Liver (tissue), 2 donors: ENCODE measurements at regions not wholly inside any gene's neighbourhood (a gene's known extent, or its start where the extent isn't known, plus 50 kb on each side); places are given as distances from the start of the nearest gene placed in this dataset.

Experiments
- TF ChIP-seq, protein P1 (sequence below): fragments of 150-350 bp; IDR thresholded peaks from 2 replicates; pipeline ENCODE4 v1.5.1; 2017; ENCODE audit warnings: improper control_type of control experiment, low read depth, low read length; ENCODE audit not compliant: missing input control
- TF ChIP-seq, protein P2 (sequence below): IDR thresholded peaks from 2 replicates; pipeline ENCODE4 v1.6.1; 2016; ENCODE audit warnings: antibody characterized with exemption
- donor health status: healthy.

DNA sequence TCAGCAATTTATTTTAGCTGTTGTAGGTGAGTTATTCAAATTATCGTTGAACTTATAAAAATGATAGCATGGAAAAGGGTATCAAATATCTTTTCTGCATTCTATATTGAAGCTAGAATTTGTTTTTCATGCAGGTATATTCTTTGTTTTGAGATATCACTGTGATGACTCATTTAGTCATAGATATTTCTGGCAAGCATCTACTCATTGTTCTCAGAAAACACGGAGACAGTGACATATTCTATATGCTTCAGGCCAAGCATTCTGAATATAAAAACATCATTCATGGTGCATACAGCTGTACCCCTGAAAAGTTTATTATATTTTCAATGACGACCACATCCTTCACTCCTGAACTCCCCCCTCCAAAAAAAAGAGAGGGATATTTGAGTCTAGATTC lies 150.3 kb upstream of the GRIA1 start:
- TF ChIP-seq, protein P1, sequence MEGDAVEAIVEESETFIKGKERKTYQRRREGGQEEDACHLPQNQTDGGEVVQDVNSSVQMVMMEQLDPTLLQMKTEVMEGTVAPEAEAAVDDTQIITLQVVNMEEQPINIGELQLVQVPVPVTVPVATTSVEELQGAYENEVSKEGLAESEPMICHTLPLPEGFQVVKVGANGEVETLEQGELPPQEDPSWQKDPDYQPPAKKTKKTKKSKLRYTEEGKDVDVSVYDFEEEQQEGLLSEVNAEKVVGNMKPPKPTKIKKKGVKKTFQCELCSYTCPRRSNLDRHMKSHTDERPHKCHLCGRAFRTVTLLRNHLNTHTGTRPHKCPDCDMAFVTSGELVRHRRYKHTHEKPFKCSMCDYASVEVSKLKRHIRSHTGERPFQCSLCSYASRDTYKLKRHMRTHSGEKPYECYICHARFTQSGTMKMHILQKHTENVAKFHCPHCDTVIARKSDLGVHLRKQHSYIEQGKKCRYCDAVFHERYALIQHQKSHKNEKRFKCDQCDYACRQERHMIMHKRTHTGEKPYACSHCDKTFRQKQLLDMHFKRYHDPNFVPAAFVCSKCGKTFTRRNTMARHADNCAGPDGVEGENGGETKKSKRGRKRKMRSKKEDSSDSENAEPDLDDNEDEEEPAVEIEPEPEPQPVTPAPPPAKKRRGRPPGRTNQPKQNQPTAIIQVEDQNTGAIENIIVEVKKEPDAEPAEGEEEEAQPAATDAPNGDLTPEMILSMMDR, result no peak
- TF ChIP-seq, protein P2, sequence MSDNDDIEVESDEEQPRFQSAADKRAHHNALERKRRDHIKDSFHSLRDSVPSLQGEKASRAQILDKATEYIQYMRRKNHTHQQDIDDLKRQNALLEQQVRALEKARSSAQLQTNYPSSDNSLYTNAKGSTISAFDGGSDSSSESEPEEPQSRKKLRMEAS, result no peak
